Pancreas (tissue), 10 donors: ENCODE measurements at regions not wholly inside any gene's neighbourhood (a gene's known extent, or its start where the extent isn't known, plus 50 kb on each side); places are given as distances from the start of the nearest gene placed in this dataset.
A peak's percentile ranks its signal among the peaks of the same experiment; 100 is the strongest.

ENCODE experiments used
- ATAC-seq, 4 donors: fragments of 200-7000 bp; cut with Tn5 transposase; one replicate each; pipeline versions ENCODE4 v1.8.0 to v1.9.1; 2020; ENCODE audit warnings: mild to moderate bottlenecking in 4 of 4, moderate library complexity in 4 of 4
- DNase-seq, 6 donors: peaks; one replicate each; pipeline ENCODE4 v3.0.0-alpha.2; 2020
- FAIRE-seq: peaks from 2 replicates; lab custom pipeline; 2012; peaks lifted over from hg19 to GRCh38; lab: Jason Lieb, UNC
- H3K27ac ChIP-seq, 4 donors: fragments of 200-600 bp; sonication (generic); 1 replicate in 3 of 4; 2 replicates in 1 of 4; pipeline versions ENCODE4 v1.5.0 to v1.8.0; 2020
- H3K27me3 ChIP-seq, 4 donors: fragments of 200-600 bp; one replicate each; pipeline ENCODE4 v1.8.0; 2021
- H3K36me3 ChIP-seq, 3 donors: fragments of 200-600 bp; sonication (generic) in 1 of 3; one replicate each; pipeline versions ENCODE4 v1.5.0 to v1.8.0; 2020 to 2021
- H3K4me1 ChIP-seq, 3 donors: fragments of 200-600 bp; one replicate each; pipeline ENCODE4 v1.8.0; 2021
- H3K4me3 ChIP-seq, 4 donors: fragments of 200-600 bp; sonication (generic) in 2 of 4; one replicate each; pipeline versions ENCODE4 v1.5.0 to v1.8.0; 2020 to 2021
- H3K9me3 ChIP-seq, 4 donors: fragments of 200-600 bp; one replicate each; pipeline ENCODE4 v1.8.0; 2021
- WGBS, 2 donors: extraction: QIAGEN DNeasy Blood & Tissue Kit; methylation state at CpG; one replicate each; pipeline ENCODE4 v1.1.7; 2013; 5-methylcytosine and 5-hydroxymethylcytosine counted together
- intact Hi-C, 3 donors: fragments of 100-400 bp; cut with DNase I; formaldehyde crosslinking; loops; one replicate each; pipeline versions ENCODE4 v1.11.1 to v1.14.2; 2022
- TF ChIP-seq, protein P1 (sequence below), 4 donors: fragments of 200-600 bp; sonication (generic) in 3 of 4; IDR thresholded peaks; one replicate each; pipeline versions ENCODE4 v1.5.0 to v1.8.0; 2021; ENCODE audit warnings: antibody characterized with exemption in 4 of 4
- donor health status: healthy with polysubstance abuse.
- donor health status: DM: no; HTN: no; CAD: no; lungs with moderate emphysema.
- donor health status: DM: no; HTN: no; CAD: no.
- donor health status: control.
- donor health status: control.
- donor health status: Bipolar disorder and iron deficiency.
- donor health status: DM: yes; HTN: yes; CAD: no.
- donor health status: DM: no; HTN: no; CAD: no.
- donor health status: DM: no; HTN: no; CAD: no.
- donor health status: DM: yes; HTN: yes; CAD: no.

DNA sequence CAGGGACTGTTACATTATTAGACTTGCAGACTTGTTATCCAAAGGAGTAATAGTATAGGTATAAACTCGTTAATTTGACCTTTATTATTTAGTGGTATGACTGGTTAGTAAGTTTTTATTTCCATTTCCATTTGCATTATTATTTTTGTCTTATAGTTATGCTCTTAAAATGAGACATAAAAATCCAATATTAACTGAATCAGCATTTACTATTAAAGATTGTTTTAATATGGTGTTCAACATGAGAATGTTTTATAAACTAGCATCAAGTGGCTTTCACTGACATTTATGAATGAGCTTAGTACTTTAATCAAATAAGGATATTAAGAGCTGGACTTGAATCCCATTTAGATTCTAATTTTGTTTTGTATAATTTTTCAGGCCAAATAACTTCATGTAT, 228.1 kb upstream of the HAND2 start:
- ATAC-seq: no peak
- H3K36me3 ChIP-seq: no peaks in the 10 kb centered on the region
- no peaks in the 10 kb centered on the region for H3K27me3 ChIP-seq
- TF ChIP-seq, protein P1, sequence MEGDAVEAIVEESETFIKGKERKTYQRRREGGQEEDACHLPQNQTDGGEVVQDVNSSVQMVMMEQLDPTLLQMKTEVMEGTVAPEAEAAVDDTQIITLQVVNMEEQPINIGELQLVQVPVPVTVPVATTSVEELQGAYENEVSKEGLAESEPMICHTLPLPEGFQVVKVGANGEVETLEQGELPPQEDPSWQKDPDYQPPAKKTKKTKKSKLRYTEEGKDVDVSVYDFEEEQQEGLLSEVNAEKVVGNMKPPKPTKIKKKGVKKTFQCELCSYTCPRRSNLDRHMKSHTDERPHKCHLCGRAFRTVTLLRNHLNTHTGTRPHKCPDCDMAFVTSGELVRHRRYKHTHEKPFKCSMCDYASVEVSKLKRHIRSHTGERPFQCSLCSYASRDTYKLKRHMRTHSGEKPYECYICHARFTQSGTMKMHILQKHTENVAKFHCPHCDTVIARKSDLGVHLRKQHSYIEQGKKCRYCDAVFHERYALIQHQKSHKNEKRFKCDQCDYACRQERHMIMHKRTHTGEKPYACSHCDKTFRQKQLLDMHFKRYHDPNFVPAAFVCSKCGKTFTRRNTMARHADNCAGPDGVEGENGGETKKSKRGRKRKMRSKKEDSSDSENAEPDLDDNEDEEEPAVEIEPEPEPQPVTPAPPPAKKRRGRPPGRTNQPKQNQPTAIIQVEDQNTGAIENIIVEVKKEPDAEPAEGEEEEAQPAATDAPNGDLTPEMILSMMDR (IDR thresholded peaks at IDR 0.05): no peak
- peak; percentile 72 for FAIRE-seq
- H3K4me1 ChIP-seq: no peaks in the 10 kb centered on the region
- WGBS, 2 donors: 36 to 38% methylated on average over 1 of the region's 1 CpG
- intact Hi-C loops: no loop called here
- H3K9me3 ChIP-seq: no peaks in the 10 kb centered on the region
- no peak overlapping the region for H3K4me3 ChIP-seq
- no peak overlapping the region for H3K27ac ChIP-seq
- no peak for DNase-seq

DNA sequence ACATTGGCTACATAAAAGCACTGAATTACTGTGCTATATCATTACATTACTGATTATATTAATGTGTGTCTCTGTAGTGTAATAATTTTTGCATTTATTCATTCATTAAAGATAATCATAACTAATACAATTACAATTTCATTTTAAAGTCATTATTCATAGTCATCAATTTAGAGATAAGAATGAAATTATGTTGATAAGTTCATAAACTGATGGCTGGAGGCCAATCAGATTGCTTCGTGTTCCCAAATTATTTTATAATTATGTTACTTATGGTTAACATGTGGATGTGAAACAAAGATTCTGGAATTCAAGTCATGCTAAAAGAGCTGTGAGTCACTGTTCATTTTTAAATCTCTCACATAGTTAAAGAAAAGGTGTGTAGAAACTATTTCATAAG, 223.4 kb upstream of the HAND2 start:
- no peak overlapping the region for H3K27ac ChIP-seq
- H3K27me3 ChIP-seq: no peaks in the 10 kb centered on the region
- intact Hi-C loops: no loop called here
- no peak overlapping the region for H3K4me3 ChIP-seq
- 22 to 24% methylated on average over 1 of the region's 1 CpG for WGBS, 2 donors
- DNase-seq (no peak), FAIRE-seq (no peak), ATAC-seq (no peak)
- TF ChIP-seq, protein P1 (IDR thresholded peaks at IDR 0.05): no peak
- H3K4me1 ChIP-seq: no peaks in the 10 kb centered on the region
- H3K9me3 ChIP-seq: no peaks in the 10 kb centered on the region
- H3K36me3 ChIP-seq: no peaks in the 10 kb centered on the region

DNA sequence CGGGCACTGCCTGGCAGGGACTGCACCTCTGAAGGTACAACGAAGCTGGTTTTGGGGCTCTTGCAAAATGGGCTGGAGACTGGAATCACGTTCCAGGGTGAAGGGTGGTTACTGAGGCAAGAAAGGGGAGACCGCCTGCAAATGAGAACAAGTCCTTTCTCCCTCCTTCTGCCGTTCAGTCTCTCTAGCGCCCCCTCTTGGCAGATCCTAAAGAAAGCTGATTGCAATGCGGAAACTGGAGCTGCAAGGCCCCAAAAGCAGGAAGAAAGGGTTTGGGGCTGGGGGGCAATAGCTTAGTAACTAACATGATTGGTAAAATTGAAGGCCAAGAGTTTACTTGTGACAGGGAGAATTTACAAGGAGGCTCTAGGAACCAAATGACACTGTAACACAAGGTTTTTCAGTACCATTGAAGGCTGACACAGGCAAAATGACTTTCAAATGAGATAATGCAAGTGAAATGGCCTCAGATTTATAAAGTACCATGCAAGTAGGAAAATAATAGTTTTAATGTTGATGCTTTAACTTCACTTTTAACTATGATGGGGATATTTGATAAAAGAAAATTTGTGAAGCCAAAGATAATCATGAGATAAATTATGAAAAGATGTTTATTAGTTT, 222.7 kb upstream of the HAND2 start:
- Histone ChIP-seq H3K27ac (no peak overlapping the region), H3K9me3 (no peaks in the 10 kb centered on the region), H3K4me3 (no peak overlapping the region), H3K4me1 (no peaks in the 10 kb centered on the region), H3K36me3 (no peaks in the 10 kb centered on the region), H3K27me3 (no peaks in the 10 kb centered on the region)
- intact Hi-C loops: no loop called here
- FAIRE-seq (no peak), ATAC-seq (peak in 1 of 4 donors; percentile 51), DNase-seq (peak in 4 of 6 donors; percentile 22 to 36 (median 30))
- TF ChIP-seq, protein P1 (IDR thresholded peaks at IDR 0.05): peak in 3 of 4 donors; percentile 29 to 34 (median 34)
- WGBS, 2 donors: 53 to 55% methylated on average over 7 of the region's 7 CpGs

DNA sequence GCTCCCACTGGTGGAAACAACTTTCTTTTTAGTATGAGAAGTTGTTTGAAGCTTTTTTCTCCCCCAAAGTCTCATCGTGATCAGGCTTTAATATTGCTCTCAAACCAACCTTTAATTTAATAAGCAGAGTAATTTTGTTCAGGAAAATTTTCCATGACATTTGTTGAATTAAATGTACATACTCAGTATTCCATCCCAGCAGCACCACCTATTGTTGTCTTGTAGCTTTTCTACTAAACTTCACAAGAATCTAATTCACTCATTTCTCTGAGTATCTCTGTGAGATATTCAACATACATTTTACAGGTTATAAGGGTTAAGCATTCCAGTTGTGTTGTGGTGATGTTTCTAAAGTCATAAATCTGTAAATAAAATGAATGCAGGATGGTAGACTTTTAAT, 218.3 kb upstream of the HAND2 start:
- Histone ChIP-seq H3K27ac (no peak overlapping the region), H3K4me3 (no peak overlapping the region), H3K27me3 (no peaks in the 10 kb centered on the region), H3K36me3 (no peaks in the 10 kb centered on the region), H3K9me3 (no peaks in the 10 kb centered on the region), H3K4me1 (no peaks in the 10 kb centered on the region)
- ATAC-seq: peak in 2 of 4 donors; percentile 22 to 67
- intact Hi-C loops: loop anchor here in 1 of 3 donors (10.0 kb wide), 1 partner anchor 244 kb away; no protein-coding TSS in a partner anchor
- TF ChIP-seq, protein P1 (IDR thresholded peaks at IDR 0.05): peak in 1 of 4 donors; percentile 8
- WGBS, 2 donors: 17 to 20% methylated on average over 1 of the region's 1 CpG
- no peak for DNase-seq
- peak; percentile 76 for FAIRE-seq

DNA sequence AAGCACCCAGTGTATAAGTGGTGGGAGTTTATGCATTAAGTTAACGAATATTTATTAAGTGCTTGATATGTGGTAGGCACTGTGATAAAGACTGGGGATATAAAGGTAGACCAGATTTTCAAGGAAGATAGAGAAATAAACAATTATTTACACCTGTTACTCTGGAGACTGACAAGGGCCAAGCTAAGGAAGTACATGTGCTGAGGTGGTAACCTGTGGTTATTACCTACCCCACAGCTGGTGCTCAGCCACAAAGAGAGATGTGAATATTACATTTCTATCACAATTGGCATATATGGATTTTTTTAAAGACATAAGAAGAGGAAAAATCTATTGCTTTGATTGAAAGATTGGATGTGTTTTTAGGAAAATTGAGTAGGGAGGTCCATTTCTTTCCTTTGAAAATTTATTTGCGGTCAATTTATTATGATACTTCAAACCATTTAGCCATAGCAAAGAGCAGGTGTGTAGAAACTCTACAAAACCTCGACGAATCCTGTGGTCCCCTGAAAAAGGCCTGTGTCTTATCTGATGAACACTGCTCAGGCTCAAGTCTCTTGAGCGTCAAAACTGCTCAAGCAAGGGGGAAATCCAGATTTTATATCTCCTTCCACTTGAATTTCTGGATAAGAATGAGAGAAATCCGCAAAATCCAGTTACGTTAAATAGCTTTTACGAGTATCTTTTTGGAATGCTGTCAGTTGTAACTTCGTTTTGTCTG, 217.7 kb upstream of the HAND2 start:
- Histone ChIP-seq H3K4me3 (no peak overlapping the region), H3K36me3 (no peaks in the 10 kb centered on the region), H3K27ac (no peak overlapping the region), H3K9me3 (no peaks in the 10 kb centered on the region), H3K27me3 (no peaks in the 10 kb centered on the region), H3K4me1 (no peaks in the 10 kb centered on the region)
- ATAC-seq (no peak), DNase-seq (no peak), FAIRE-seq (no peak)
- intact Hi-C loops: loop anchor here in 1 of 3 donors (10.0 kb wide), 1 partner anchor 243 kb away; no protein-coding TSS in a partner anchor
- WGBS, 2 donors: 67 to 74% methylated on average over 9 of the region's 9 CpGs
- TF ChIP-seq, protein P1 (IDR thresholded peaks at IDR 0.05): no peak
